ENCODE measurements at regions not wholly inside any gene's neighbourhood (a gene's known extent, or its start where the extent isn't known, plus 50 kb on each side); places are given as distances from the start of the nearest gene placed in this dataset.
"Not testable (repeated sequence)": the region's sequence is repeated elsewhere in the genome, so short reads cannot be mapped to it uniquely, and the experiment has no call there.

GRCh38 chr21:28580585-28580984, 412.1 kb downstream of the LTN1 start:
- no peak for DNase-seq

GRCh38 chr21:28579986-28580550, 412.6 kb downstream of the LTN1 start:
- DNase-seq, result no peak

DNA sequence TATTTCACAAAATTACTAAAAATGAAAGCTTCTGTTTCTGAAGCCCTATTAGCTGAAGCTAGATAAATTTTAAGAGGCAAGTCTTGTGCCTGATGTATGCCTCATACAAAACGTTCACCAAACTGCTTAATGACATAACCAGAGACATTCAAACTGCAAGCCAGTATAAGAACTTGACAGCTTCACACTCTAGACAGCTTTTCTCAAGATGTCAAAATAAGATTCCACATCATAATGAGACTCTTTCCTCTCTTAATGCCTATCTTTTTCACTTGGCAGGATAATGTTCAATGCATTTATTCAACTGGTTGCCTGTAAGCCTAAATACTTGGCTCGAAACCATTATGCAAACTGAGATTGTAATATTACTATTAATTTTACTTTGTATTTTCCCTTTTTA, 424.0 kb downstream of the LTN1 start:
- DNase-seq, result no peak

- DNase-seq, result not testable (repeated sequence)
These were observed 428.7 kb downstream of the LTN1 start for GRCh38 chr21:28563933-28564332.

- DNase-seq, result peak in 1 of 2 experiments; percentile 3
These were observed 430.9 kb downstream of the LTN1 start for GRCh38 chr21:28561772-28562171.

DNA sequence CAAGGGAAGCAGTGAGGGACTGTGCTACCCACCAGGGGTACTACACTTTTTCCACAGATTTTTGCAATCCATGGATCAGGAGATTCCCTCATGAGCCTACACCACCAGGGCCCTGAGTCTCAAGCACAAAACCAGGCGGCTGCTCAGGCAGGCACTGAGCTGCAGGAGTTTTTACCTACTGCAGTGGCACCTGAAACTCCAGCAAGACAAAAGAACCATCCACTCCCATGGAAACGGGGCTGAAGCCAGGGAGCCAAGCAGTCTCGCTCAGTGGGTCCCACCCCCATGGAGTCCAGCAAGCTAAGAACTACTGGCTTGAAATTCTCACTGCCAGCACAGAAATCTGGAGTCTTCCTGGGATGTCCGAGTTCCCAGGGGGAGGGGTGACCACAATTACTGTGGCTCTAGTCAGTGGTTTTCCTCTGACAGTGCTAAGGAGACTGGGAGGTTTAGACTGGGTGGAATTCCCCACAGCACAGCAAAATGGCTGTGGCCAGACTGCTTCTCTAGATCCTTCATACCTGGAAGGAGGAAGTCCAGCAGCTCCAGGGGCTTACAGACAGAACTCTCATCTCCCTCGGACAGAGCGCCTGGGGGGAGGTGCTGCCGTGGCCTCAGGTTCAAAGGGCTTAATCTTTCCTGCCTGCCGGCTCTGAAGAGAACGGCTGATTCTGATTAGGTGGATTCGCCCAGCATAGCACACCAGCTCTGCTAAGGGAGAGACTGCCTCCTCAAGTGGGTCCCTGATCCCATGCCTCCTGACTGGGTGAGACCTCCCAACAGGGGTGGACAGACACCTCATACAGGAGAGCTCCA, 437.8 kb downstream of the LTN1 start:
- DNase-seq, result no peak

DNA sequence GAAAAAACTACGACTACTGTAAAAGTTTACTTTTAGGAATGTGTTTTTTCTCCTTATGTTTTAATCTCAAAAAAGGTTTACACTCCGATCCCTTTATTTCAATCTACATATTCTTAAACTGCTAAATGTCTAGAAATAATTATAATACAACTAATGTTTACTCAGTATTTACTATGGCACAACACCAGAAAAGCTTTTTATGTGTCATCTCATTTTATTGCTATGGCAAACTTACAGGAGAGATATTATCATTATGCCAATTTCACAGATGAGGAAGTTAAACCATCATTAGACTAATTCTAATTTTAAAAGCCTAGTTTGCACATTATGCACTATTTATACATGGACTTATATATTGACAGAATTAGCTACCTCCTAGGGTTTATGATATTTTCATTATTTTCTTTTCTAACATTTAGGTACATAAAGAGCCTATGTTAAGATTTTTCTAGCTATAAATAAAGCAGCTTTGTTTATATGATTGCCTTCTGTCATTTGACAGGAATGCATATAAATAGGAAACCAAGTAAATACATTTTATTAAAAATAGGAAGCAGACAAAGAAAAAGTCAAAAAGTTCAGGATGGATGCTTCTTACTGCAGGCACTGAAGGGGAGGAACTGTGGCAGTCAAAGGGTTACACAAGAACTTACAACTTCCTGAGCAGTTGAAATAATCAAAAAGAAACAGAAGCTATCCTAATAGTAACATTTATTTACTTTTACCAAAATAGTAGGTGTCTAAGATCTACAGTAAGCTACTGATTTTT, 442.4 kb downstream of the LTN1 start:
- DNase-seq, result no peak

DNA sequence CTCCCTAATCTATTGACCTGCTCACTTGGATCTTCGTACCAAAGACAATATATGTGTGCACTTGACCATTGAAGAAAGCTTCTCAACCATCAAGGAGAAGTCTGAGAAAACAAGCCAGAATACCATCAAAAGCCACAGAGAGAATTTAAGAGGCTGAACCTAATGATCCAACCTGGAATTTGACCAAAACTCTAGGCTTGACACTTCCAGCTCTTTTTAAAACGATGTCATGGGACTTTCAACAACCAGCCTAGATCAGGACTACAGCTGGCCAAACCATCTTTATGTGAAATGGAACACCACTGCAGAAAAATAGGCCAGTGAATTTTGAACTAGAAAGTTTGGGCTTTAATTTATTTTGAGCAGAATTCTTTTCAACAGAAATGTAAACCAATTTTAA, 444.4 kb downstream of the LTN1 start:
- no peak for DNase-seq

DNA sequence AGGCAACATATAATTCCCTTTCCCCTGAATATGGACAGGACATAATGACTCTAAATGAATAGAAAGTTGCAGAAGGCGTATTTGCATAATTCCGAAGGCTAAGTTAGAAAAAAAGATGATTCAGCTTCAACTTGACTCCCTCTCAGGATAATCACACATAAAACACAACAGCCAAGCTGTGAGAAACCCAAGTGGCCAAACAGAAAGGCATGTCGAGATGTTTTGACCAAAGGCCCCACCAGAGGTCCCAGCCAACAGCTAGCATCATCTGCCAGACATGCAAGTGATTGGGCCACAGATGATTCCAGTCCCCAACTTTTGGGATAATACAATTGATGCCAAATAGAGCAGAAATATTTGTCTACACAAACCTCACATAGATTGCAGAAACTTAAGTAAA, 444.9 kb downstream of the LTN1 start:
- no peak for DNase-seq

DNA sequence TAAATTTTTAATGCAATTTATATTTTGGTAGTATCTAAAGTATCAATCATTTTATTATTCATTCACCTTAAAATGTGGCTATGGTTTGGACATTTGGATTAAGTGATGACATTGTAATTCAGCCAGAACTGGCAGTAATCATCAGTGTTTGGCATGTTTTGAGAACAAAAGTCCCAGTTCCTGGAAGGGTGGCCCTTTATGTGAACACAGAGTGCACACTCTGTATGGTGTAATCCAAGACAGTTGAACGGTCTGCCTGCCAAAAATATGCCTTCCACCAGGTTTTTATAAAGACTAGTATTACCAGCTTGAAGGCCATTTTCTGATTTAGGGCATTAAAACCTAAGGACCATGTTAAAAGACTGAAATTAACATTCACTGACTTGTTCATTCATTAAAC, 448.7 kb downstream of the LTN1 start:
- no peak for DNase-seq

GRCh38 chr21:28541371-28542112, 451.1 kb downstream of the LTN1 start:
- DNase-seq, result no peak

DNA sequence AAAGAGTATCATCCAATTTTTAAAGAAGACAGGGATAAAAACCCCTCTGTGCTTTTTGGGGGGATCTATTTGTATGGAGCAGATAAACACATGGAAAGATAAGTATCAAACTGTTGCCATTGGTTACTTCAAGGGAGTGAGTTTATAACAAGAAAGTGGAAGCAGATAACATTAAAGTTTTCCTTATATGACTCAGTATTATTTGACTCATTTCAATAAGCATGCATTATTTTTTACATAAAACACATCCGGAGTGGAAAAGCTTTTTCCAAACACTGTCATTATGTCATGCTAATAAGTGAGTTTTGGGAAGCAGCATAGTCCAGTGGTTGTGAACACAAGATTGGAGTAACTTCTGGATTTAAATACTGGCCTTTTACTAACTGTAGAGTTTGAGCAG, 452.2 kb downstream of the LTN1 start:
- no peak for DNase-seq

- DNase-seq, result no peak
These were observed 453.1 kb downstream of the LTN1 start for GRCh38 chr21:28539623-28539988.

- no peak for DNase-seq
These were observed 453.6 kb downstream of the LTN1 start for GRCh38 chr21:28538987-28539622.

- no peak for DNase-seq
These were observed 455.2 kb downstream of the LTN1 start for GRCh38 chr21:28537371-28538079.

DNA sequence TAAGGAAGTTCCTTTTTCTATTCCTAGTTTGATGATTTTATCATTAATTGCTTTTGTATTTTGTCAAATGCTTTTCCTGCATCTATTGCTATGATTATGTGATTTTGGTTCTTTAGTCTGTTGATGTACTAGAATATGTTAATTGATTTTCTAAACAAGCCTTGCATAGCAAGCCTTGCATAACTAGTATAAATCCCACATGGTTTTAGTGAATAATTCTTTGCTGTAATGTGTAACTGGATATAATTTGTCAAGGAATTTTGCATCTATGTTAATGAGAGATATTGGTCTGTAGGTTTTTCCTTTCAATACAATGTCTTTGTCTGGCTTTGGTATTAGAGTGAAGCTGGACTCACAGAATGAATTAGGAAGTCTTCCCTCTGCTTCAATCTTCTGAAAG, 460.2 kb downstream of the LTN1 start:
- DNase-seq, result no peak

GRCh38 chr21:28523367-28523766, 469.3 kb downstream of the LTN1 start:
- DNase-seq, result no peak

- peak in 1 of 2 experiments; percentile 9 for DNase-seq
These were observed 470.5 kb downstream of the LTN1 start for GRCh38 chr21:28522014-28522799.

DNA sequence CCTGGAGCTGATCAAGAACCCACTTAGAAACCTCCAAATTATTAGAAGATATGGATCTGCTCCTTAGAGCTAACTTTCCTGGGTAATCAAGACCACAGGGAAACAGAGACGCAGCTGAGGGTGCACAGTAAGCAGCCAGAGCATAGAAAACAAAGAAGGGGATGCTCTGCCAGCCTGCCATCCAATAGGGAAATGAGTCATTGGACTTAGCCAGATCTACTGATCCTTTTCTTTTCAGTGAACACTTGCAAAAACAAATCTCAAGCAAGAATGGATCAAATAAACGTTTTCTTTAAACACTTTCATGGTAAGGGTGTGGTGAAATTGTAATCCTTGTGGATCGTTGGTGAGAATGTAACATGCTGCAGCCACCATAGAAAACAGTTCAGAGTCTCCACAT, 474.0 kb downstream of the LTN1 start:
- DNase-seq, result no peak

- no peak for DNase-seq
These were observed 475.6 kb downstream of the LTN1 start for GRCh38 chr21:28516991-28517592.

DNA sequence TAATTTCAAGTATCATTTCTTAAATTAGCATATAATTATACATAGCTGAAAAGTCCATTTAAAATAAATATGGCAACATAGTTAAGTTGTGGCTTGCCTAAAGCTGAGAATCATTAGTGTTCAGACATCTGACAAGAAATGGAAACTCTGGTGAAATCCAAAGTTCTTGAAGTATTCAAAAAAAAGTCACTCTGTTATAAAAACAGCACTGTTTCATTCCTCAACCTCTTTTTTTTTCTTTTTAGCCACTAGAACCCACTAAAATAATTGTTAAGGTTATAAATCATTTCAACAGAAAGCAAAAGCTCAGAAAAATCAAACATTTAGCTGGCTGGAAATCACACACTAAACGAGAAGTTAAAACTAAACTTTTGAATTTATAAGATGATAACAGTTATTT, 476.7 kb downstream of the LTN1 start:
- DNase-seq, result no peak
